HG03469 (cell line): ENCODE measurements at regions not wholly inside any gene's neighbourhood (a gene's known extent, or its start where the extent isn't known, plus 50 kb on each side); places are given as distances from the start of the nearest gene placed in this dataset.

ENCODE experiments used
- ATAC-seq: cut with Tn5 transposase; IDR thresholded peaks from one replicate; pipeline ENCODE4 v1.9.1; 2021; ENCODE audit warnings: mild to moderate bottlenecking, moderate library complexity, moderate number of reproducible peaks; ENCODE audit not compliant: unreplicated experiment

DNA sequence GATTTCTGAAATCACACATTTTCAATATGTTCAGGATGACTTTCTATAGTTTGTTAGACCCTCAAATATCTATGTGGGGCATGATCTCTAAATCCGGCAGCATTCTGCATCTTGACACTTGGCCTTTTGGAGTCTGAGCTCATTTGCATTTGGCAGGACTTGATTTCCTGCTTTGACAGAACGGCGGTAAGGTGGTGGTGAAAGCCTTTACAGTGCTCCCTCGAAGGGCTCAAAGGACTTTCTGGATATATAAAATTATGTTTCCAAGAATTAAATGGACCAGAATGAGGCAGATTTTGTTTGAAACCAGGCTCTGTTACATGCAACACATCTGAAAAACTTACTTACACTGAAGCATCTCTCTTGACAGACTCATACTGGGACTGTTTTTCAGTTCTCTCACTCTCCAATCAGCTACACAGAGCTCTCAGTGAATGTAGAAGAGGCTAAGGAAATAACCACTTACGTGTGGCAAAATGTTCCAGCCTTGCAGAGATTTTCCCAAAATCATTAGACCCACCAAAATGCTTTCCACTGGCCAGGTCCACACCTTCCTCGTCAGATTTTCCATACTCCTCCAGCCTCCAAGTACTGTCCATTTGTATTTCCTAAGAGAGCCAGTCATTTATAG is 207.2 kb downstream of the SPRY2 start:
- peak; percentile 43 for ATAC-seq

GRCh38 chr13:80132741-80133601 is 208.0 kb downstream of the SPRY2 start:
- no peak for ATAC-seq

DNA sequence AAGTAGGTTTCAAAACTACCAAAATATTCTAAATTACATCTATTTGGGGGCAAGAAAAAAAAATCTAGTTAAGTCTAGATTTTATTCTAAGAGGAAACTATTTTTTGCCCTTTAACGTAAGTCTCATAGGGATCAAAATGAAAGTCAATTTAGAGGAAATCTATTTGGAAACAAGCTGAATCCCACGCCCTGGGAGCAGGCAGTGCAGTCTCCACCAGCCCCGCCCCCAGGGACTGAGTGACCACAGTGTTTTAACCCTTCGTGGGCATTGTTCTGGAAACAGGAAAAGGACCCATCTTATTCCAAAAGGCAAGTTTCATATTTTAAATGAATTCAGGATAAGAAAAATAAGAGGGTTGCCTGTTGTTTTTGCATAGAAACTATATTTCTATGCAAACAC is 209.7 kb downstream of the SPRY2 start:
- no peak for ATAC-seq

GRCh38 chr13:80126389-80127068 is 214.4 kb downstream of the SPRY2 start:
- no peak for ATAC-seq

- no peak for ATAC-seq
These were observed 217.0 kb downstream of the SPRY2 start for GRCh38 chr13:80123945-80124344.

DNA sequence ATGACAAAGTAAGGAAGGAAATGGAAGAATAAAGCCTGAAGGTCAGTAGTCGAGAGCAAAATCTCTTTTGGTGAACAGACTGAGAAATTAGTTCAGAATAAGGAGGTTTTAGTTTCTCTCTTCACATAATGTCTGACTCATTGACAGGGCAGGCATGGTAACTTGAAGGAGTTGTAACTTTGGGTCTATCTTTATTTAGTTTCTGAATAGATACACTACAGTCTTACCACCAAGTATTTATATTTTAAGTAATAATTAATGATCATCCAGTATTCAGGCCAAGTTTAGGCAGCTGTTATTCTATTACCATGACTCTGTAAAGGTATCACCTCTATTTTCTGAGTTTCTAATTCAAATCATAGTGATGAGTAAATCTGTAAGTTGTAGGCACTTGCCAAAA is 219.9 kb downstream of the SPRY2 start:
- ATAC-seq: no peak

DNA sequence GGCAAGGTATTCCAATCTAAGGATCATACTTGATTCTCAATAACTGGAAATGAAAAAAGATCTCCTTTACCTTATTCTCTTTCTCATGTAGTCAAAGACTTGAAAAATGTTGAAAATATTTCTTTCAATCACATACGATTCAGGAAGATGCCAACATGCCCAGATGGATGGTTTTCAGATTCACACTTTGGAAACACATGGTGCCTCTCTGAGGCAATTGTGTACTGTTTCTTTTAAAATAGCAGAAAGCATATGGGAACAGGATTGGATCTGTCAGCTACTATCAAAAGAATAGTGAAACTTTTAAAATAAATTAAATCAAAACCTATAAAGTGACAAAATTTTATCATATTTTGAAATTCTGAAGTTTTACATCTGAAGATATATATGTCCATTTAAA is 222.4 kb downstream of the SPRY2 start:
- ATAC-seq: no peak

- ATAC-seq: no peak
These were observed 222.8 kb downstream of the SPRY2 start for GRCh38 chr13:80118099-80118498.

DNA sequence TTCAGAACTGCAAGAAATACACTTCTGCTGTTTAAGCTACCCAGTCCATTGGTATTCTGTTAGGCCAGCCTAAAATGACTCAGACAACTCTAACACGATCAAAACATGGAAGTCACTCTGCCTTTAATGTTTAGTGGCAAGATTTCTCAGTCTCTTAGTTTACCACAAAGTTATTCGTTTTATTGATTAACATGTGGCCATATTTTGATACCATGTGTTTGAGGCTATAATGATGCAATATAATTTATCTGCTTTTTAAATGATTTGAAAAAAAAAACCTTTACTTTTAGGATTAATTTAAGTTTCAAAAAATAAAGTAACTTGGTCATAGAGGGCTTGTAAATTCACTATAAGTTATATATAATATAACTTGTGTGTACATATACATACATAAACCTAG is 223.4 kb downstream of the SPRY2 start:
- no peak for ATAC-seq

GRCh38 chr13:80116107-80116506 is 224.8 kb downstream of the SPRY2 start:
- no peak for ATAC-seq

GRCh38 chr13:80115616-80116015 is 225.3 kb downstream of the SPRY2 start:
- no peak for ATAC-seq

DNA sequence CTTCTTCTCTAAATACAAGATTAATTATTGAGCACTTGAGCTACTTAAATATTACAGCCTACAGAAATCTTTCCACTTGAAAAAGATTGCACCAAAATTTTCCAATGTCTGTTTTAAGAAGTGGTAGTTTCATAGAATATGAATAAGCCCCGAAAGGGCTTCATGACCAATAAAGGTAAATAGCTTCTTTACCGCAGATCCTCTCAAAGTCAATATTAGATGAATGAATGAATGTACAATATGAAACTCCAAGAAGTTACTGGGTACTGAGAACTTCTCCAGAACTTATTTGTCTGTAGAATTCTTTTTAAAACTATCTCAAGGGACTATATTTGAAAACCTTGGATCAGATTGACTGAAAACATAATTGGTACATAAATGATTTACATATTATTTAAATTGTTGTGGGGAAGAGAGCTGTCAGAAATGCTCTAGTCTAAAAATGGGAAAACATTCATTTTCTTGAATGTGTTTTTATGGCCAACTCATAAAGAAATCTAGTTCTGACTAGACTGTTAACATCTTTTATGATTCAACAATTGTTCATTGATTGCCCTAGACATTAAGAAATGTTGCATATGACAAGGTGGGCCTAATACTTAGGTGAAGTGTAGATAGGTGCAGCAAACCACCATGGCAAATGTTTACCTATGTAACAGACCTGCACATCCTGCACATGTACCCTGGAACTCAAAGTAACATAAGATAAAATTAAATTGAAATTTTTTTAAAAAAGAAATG is 227.0 kb downstream of the SPRY2 start:
- ATAC-seq: no peak

GRCh38 chr13:80109303-80109702 is 231.6 kb downstream of the SPRY2 start:
- ATAC-seq: no peak

GRCh38 chr13:80105350-80105749 is 235.6 kb downstream of the SPRY2 start:
- ATAC-seq: no peak

DNA sequence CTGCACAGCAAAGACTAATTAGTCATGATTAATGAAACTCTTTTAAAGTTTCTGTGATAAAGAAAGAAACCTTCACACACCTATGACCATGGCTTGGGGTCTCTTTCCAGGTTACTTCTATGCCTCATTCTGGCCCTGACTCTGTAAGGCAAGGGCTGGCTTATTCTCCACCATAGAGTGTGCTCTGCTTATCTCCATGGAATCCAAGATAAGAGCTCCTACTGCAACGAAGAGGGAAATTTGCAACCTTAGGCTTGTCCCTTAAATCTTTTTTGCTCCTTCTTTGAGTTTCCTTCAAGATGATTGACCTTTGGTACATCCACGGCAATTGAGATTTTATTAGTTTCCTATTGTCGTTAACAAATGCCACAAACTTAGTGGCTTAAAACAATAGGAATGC is 239.9 kb downstream of the SPRY2 start:
- no peak for ATAC-seq

DNA sequence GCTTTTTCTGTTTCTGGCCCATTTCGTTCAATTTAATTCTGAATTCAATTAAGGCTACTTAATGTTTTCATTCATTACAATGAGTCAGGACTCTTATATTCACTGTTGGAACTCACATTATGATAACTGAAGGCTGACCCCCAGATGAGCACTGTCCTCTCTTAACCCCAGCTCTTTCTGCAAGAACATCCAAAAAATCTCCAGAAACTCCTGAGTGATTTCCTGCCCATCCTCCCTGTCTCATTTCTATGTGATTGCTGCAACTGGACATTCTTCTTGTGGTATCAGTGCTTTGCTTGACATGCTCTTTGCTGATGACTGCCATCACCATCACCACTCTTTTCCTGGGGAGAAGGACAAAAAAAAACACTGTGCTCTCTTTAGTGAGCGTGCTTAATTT is 240.3 kb downstream of the SPRY2 start:
- no peak for ATAC-seq

GRCh38 chr13:80097561-80097960 is 243.4 kb downstream of the SPRY2 start:
- ATAC-seq: no peak

- ATAC-seq: no peak
These were observed 244.5 kb downstream of the SPRY2 start for GRCh38 chr13:80096383-80096782.

DNA sequence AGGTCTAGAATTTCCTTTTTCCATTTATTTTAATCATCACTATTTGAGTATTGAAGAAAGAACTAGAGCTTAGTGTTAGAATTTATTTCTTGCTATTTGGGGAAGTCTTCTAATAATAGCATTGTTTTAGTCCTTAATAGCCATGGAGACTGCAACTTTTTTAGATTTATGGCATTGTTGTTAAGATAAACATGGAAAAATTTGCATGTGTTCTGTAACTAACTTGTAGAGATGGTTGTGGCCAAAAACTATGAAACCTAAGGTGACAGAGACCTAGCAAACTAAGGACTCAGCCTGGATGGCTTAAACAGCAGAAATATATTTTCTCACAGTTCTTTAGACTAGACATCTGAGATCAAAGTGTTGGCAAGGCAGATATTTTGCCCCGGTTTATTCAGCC is 246.4 kb downstream of the SPRY2 start:
- ATAC-seq: no peak

DNA sequence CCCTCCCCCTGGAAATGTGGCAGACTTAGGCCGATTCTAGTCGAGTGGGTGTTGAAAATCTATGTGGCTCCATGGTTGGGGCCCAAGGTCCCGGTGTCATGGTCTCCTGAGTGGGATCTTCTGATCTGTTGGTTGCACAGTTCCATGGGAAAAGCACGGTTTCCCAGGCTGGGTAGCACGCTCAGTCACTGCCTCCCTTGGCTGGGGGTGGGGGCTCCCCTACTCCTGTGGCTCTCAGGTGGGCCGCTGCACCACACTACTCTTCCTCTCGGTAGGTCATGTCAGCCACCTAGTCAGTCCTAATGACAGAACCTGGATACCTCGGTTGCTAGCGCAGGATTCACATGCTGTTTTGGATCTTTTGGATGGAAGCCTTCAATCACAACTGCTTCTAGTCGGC is 247.0 kb downstream of the SPRY2 start:
- ATAC-seq: no peak

- ATAC-seq: no peak
These were observed 254.6 kb downstream of the SPRY2 start for GRCh38 chr13:80086304-80086721.
